ENCODE measurements at regions not wholly inside any gene's neighbourhood (a gene's known extent, or its start where the extent isn't known, plus 50 kb on each side); places are given as distances from the start of the nearest gene placed in this dataset.

DNA sequence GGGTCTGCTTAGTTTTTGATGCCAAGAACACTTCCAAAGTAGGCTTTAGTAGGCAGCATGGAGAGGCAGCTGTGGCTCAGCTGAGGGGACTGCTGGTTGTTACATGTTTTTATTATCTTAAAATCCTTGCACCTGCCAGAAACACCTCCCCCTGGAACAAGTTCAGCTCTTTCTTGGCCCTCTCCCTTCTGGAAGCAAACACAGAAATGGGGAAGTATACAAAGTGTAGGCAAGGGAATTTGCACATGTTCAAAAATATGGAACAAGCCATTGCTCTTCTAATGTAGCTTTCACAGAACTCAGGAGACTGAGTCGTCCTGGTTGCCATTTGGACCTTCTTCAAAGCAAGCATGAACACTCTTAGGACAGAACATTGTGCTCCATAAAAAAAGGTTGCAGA is 169.1 kb upstream of the SEMA6D start:
- Histone ChIP-seq H3K36me3 (ENCODE audit: low read depth) (no peaks in the 10 kb centered on the region), H3K4me3 (no peak overlapping the region), H3K4me1 (ENCODE audit: low read depth) (peaks cover 2% of the 10 kb centered on the region), H3K9me3 (no peaks in the 10 kb centered on the region)
- no peak for ATAC-seq
- intact Hi-C loops (cut with DNase I, micrococcal nuclease), result no loop called here
- TF ChIP-seq, protein P1, sequence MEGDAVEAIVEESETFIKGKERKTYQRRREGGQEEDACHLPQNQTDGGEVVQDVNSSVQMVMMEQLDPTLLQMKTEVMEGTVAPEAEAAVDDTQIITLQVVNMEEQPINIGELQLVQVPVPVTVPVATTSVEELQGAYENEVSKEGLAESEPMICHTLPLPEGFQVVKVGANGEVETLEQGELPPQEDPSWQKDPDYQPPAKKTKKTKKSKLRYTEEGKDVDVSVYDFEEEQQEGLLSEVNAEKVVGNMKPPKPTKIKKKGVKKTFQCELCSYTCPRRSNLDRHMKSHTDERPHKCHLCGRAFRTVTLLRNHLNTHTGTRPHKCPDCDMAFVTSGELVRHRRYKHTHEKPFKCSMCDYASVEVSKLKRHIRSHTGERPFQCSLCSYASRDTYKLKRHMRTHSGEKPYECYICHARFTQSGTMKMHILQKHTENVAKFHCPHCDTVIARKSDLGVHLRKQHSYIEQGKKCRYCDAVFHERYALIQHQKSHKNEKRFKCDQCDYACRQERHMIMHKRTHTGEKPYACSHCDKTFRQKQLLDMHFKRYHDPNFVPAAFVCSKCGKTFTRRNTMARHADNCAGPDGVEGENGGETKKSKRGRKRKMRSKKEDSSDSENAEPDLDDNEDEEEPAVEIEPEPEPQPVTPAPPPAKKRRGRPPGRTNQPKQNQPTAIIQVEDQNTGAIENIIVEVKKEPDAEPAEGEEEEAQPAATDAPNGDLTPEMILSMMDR (IDR thresholded peaks at IDR 0.05), result no peak
- DNase-seq, result no peak

DNA sequence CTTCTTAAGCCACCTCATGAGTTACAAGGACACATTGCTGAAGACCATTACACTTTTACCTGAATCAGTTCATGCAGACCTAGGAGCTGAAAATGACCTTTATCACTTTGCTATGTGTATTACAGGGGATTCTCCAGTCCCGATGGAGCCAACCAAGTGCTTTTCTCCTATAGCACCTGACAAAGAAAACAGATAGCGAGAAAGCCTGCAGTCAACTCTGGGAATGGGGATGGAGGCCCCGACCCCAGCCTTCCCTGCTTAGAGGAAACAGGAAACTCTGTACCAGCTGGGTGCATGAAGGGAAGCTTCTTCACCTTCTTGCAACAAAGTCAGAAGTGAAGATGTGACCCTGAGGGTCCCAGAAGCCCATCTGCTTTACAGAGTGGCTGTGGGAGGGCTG is 168.3 kb upstream of the SEMA6D start:
- peaks cover 7% of the 10 kb centered on the region for H3K4me1 ChIP-seq (ENCODE audit: low read depth)
- no peak for DNase-seq
- TF ChIP-seq, protein P1 (IDR thresholded peaks at IDR 0.05), result no peak
- no peaks in the 10 kb centered on the region for H3K9me3 ChIP-seq
- no peak overlapping the region for H3K4me3 ChIP-seq
- intact Hi-C loops (cut with DNase I, micrococcal nuclease), result no loop called here
- no peaks in the 10 kb centered on the region for H3K36me3 ChIP-seq (ENCODE audit: low read depth)
- ATAC-seq, result no peak

DNA sequence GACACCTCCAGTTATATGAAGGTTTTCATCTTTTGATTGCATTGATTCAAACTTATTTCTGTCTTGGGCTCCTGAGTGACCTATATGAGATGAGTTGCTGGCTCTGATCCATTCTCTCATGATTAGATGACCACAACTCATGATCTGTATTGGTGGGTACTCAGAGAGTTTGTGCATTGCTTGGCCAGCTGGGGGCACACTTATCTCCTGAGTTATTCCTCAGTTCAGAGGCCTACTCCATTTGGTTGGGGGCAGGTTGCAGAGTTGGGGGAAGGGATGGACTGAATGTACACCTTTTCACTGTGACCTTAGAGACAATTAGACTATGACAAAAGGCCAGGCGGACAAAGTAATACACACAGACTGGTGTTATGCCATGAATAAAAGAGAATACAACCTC is 166.2 kb upstream of the SEMA6D start:
- Histone ChIP-seq H3K4me1 (ENCODE audit: low read depth) (peaks cover 7% of the 10 kb centered on the region), H3K4me3 (no peak overlapping the region), H3K36me3 (ENCODE audit: low read depth) (no peaks in the 10 kb centered on the region), H3K9me3 (no peaks in the 10 kb centered on the region)
- ATAC-seq (no peak), DNase-seq (peak in 1 of 3 donors; percentile 18)
- TF ChIP-seq, protein P1 (IDR thresholded peaks at IDR 0.05), result no peak
- intact Hi-C loops (cut with DNase I, micrococcal nuclease), result no loop called here

DNA sequence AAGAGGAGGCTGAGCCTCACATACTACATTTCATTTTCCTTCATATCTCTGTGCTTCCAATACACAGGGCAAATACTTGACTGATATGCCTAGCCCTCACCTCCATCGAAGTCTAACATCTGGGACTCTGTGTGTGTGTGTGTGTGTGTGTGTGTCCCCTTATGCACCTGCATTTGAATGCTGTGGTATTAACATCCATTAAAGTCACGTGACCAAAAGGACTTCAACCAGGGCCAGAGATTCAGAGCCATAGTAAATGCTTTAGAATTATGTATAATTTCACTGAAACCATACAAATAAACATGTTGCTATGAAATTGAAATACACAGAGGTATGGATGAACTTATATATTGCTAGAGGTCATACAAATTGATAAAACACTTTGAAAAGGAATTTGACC is 165.8 kb upstream of the SEMA6D start:
- intact Hi-C loops (cut with DNase I, micrococcal nuclease), result no loop called here
- DNase-seq, result no peak
- no peak overlapping the region for H3K4me3 ChIP-seq

DNA sequence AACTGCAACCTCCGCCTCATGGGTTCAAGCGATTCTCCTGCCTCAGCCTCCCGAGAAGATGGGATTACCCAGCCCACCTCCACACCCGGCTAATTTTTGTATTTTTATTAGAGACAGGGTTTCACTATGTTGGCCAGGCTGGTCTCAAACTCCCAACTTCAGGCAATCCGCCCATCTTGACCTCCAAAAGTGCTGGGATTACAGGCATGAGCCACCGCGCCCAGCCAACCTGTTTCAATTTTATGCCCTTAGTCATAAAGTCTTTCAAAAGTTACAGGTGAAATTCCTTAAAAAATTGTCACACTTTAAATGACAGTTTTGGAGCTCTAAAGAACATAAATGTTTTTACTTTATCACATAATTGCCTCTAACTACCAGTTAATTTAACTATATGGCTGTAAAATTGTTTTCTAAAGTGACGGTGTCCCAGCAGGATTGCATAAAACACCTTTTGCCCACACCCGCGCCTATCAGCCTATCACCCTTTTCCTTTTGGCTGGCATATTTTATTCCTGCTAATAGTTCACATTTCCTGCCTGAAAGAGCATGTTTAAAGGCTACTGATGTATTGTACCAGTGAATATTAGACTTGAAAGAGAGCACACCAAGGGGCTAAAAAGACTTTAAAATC is 164.2 kb upstream of the SEMA6D start:
- intact Hi-C loops (cut with DNase I, micrococcal nuclease), result no loop called here
- H3K36me3 ChIP-seq (ENCODE audit: low read depth), result no peaks in the 10 kb centered on the region
- TF ChIP-seq, protein P1 (IDR thresholded peaks at IDR 0.05), result no peak
- H3K4me3 ChIP-seq, result no peak overlapping the region
- ATAC-seq (peak; percentile 83), DNase-seq (peak; percentile 44 to 54 (median 51))
- H3K4me1 ChIP-seq (ENCODE audit: low read depth), result peaks cover 7% of the 10 kb centered on the region
- H3K9me3 ChIP-seq, result no peaks in the 10 kb centered on the region

More for the DNA sequence above, 165.8 kb upstream of the SEMA6D start:
- TF ChIP-seq, protein P1 (IDR thresholded peaks at IDR 0.05), result no peak
- Histone ChIP-seq H3K36me3 (ENCODE audit: low read depth) (no peaks in the 10 kb centered on the region), H3K4me1 (ENCODE audit: low read depth) (peaks cover 7% of the 10 kb centered on the region), H3K9me3 (no peaks in the 10 kb centered on the region)
- no peak for ATAC-seq

DNA sequence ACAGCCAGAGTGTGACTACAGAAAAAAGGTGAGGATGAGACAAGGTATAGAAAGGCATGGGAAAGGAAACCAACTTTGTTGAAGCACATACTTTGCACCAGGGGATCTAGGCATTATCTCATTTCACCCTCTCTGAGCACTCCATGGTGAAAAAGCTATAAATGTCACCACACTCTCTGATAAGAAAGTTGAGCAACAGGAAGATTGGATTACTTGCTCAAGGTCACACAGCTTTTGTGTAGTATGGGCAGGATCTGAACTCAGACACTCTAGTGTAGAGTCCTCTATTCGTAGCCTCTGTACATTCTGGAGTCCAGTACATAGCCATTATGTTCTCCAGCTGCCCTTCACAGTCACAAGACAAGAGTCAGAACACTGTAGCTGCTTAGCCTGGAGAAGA is 163.4 kb upstream of the SEMA6D start:
- DNase-seq (no peak), ATAC-seq (peak; percentile 81)
- Histone ChIP-seq H3K4me3 (no peak overlapping the region), H3K4me1 (ENCODE audit: low read depth) (peaks cover 7% of the 10 kb centered on the region), H3K9me3 (no peaks in the 10 kb centered on the region), H3K36me3 (ENCODE audit: low read depth) (no peaks in the 10 kb centered on the region)
- intact Hi-C loops (cut with DNase I, micrococcal nuclease), result no loop called here
- TF ChIP-seq, protein P1 (IDR thresholded peaks at IDR 0.05), result no peak
